ENCODE measurements at regions not wholly inside any gene's neighbourhood (a gene's known extent, or its start where the extent isn't known, plus 50 kb on each side); places are given as distances from the start of the nearest gene placed in this dataset.
"Not testable (repeated sequence)": the region's sequence is repeated elsewhere in the genome, so short reads cannot be mapped to it uniquely, and the experiment has no call there.

- TF ChIP-seq, protein P1, sequence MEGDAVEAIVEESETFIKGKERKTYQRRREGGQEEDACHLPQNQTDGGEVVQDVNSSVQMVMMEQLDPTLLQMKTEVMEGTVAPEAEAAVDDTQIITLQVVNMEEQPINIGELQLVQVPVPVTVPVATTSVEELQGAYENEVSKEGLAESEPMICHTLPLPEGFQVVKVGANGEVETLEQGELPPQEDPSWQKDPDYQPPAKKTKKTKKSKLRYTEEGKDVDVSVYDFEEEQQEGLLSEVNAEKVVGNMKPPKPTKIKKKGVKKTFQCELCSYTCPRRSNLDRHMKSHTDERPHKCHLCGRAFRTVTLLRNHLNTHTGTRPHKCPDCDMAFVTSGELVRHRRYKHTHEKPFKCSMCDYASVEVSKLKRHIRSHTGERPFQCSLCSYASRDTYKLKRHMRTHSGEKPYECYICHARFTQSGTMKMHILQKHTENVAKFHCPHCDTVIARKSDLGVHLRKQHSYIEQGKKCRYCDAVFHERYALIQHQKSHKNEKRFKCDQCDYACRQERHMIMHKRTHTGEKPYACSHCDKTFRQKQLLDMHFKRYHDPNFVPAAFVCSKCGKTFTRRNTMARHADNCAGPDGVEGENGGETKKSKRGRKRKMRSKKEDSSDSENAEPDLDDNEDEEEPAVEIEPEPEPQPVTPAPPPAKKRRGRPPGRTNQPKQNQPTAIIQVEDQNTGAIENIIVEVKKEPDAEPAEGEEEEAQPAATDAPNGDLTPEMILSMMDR (conservative IDR thresholded peaks at IDR 0.05; ENCODE audit: low read depth, low read length) = no peak
- H3K4me3 ChIP-seq (ENCODE audit: low read depth, low read length) = no peak overlapping the region
- DNase-seq (ENCODE audit: low read depth) = no peak
These were observed 136.0 kb downstream of the LMLN start for GRCh38 chr3:198096015-198096414.

- TF ChIP-seq, protein P1 (conservative IDR thresholded peaks at IDR 0.05; ENCODE audit: low read depth, low read length) = no peak
- H3K4me3 ChIP-seq (ENCODE audit: low read depth, low read length) = no peak overlapping the region
- DNase-seq (ENCODE audit: low read depth) = no peak
These were observed 137.0 kb downstream of the LMLN start for GRCh38 chr3:198097048-198097447.

DNA sequence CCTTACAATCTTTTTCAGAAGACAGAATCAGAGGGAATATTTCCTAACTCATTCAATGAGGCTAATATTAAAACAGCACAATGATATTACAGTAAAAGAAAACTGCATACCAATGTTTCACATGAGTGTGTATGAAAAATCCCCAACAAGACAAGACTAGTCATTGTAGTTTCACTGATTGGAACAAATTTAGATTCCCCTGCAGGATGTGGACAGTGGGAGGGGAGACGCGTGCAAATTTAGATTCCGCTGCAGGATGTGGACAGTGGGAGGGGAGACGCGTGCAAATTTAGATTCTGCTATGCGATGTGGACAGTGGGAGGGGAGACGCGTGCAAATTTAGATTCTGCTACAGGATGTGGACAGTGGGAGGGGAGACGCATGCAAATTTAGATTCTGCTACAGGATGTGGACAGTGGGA, 138.7 kb downstream of the LMLN start:
- not testable (repeated sequence) for H3K4me3 ChIP-seq (ENCODE audit: low read depth, low read length); DNase-seq (ENCODE audit: low read depth)

DNA sequence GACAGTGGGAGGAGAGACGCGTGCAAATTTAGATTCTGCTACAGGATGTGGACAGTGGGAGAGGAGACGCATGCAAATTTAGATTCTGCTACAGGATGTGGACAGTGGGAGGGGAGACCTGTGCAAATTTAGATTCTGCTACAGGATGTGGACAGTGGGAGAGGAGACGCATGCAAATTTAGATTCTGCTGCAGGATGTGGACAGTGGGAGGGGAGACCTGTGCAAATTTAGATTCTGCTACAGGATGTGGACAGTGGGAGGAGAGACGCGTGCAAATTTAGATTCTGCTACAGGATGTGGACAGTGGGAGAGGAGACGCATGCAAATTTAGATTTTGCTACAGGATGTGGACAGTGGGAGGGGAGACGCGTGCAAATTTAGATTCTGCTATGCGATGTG, 143.1 kb downstream of the LMLN start:
- not testable (repeated sequence) for H3K4me3 ChIP-seq (ENCODE audit: low read depth, low read length); DNase-seq (ENCODE audit: low read depth)

DNA sequence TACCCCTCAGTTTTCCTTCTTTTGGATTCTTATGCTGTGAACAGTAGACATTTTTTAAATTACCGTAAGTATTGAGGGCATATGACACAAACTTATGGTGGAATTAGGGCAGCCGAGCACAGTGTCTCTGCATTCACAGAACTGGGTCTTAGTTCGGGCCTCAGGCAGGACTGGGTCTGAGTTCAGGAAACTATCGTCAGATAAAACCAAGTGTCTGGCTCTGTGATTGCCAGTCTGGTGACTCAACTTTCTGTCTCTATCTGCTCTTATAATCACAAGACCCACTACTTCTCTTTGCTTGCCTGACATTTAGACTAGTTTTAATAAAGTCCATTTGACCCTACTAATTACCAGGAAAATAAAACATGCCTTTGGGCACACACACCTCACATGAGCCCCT, 146.2 kb downstream of the LMLN start:
- no peak overlapping the region for H3K4me3 ChIP-seq (ENCODE audit: low read depth, low read length)
- TF ChIP-seq, protein P1 (conservative IDR thresholded peaks at IDR 0.05; ENCODE audit: low read depth, low read length) = no peak
- DNase-seq (ENCODE audit: low read depth) = no peak

DNA sequence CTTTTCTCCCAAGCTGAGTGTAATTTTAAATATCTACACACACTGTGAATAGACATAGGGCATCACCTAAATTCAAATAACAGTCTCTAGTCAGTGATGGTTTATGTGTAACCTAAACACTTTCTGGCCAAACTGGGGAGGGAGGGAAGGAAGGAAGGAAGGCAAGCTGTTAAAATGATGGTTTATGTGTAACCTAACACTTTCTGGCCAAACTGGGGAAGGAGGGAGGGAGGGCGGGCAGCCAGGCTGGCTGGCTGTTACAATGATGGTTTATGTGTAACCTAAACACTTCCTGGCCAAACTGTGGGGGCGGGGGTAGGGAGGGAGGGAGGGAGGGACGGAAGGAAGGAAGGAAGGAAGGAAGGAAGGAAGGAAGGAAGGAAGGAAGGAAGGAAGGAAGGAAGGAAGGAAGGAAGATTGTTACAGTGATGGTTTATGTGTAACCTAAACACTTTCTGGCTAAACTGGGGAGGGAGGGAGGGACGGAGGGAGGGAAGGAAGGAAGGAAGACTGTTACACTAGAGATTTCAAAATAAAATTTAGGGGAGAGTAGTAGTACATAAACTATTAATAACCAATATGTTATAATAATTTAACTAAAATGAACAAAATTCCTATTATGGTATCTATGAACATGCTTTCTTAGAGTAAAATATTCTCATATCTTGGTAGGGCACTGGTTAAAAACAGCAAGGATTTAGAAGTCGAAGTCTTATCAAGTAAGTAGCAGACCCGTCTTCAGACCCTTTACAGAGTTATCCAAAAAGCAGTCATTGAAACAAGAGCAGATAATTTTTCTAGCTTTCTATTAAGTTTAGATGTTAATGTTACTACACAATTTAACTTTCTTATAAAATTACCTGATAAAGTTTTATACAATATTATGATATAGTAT, 148.1 kb downstream of the LMLN start:
- no peak overlapping the region for H3K4me3 ChIP-seq (ENCODE audit: low read depth, low read length)
- TF ChIP-seq, protein P1 (conservative IDR thresholded peaks at IDR 0.05; ENCODE audit: low read depth, low read length) = no peak
- no peak for DNase-seq (ENCODE audit: low read depth)

DNA sequence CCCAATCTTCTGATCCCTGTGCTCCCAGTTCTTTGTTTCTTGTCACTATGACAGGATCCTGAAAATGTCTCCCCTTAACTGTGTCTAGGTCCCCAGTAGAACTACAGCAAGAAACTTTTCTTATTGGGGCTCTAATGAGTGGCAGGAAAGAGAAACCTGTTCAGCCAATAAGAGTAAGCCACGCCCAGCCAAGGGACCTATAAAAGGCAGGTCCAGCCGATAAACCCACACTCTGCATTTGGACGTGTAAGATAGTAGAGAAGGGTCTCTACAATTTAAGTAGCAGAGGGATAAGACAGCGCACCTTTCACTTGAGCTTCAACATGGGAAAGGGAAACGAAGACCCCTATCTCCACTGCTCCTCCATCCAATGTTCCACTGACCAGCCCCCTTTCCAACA, 149.9 kb downstream of the LMLN start:
- DNase-seq (ENCODE audit: low read depth) = no peak
- H3K4me3 ChIP-seq (ENCODE audit: low read depth, low read length) = no peak overlapping the region
- TF ChIP-seq, protein P1 (conservative IDR thresholded peaks at IDR 0.05; ENCODE audit: low read depth, low read length) = no peak

DNA sequence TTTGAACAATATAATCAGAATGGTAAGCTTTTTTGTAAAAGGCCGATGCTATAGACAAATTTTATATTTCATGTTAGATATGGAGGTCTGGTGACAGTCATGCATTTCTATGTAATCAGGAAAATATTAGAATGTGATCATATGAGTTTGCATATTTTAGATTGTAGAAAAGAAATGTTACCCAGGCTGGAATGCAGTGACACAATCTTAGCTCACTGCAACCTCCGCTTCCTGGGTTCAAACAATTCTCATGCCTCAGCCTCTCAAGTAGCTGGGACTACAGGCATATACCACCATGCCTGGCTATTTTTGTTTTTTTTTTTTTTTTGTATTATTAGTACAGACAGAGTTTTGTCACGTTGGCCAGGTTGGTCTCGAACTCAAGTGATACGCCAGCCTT, 152.0 kb downstream of the LMLN start:
- TF ChIP-seq, protein P1 (conservative IDR thresholded peaks at IDR 0.05; ENCODE audit: low read depth, low read length) = no peak
- DNase-seq (ENCODE audit: low read depth) = no peak
- no peak overlapping the region for H3K4me3 ChIP-seq (ENCODE audit: low read depth, low read length)

Measured in choroid plexus epithelial cell (primary cell).